D721Med (cell line): ENCODE measurements at regions not wholly inside any gene's neighbourhood (a gene's known extent, or its start where the extent isn't known, plus 50 kb on each side); places are given as distances from the start of the nearest gene placed in this dataset.

Experiments used
- DNase-seq: peaks from one replicate; pipeline ENCODE4 v3.0.0; 2011; ENCODE audit warnings: low spot score; ENCODE audit not compliant: insufficient read length
- FAIRE-seq: peaks from 2 replicates; lab custom pipeline; 2011; peaks lifted over from hg19 to GRCh38; lab: Jason Lieb, UNC
- TF ChIP-seq, protein P1 (sequence below): IDR thresholded peaks from 2 replicates; pipeline ENCODE4 v1.5.1; 2012; ENCODE audit warnings: mild to moderate bottlenecking, control low read depth; ENCODE audit not compliant: insufficient read depth; ENCODE audit errors: missing control alignments

DNA sequence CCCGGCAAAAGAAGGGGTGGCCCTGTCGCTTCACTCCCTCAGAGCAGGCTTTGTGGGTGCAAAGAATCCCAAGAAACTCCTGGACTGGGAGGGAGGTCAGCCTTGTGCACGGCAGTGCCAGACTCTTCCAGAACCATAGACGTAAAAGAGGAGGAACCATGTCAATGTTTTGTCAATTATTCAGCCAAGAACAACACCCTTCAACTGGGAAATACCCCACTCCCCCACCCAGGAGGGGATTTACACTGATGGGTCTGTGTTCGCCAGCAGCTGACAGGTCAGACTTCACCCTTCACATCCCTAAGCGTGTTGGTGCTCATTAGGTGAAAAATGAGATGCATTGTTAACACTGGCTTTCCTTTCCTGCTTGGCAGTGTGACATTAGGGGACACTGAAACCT is 116.8 kb upstream of the BMPER start:
- TF ChIP-seq, protein P1, sequence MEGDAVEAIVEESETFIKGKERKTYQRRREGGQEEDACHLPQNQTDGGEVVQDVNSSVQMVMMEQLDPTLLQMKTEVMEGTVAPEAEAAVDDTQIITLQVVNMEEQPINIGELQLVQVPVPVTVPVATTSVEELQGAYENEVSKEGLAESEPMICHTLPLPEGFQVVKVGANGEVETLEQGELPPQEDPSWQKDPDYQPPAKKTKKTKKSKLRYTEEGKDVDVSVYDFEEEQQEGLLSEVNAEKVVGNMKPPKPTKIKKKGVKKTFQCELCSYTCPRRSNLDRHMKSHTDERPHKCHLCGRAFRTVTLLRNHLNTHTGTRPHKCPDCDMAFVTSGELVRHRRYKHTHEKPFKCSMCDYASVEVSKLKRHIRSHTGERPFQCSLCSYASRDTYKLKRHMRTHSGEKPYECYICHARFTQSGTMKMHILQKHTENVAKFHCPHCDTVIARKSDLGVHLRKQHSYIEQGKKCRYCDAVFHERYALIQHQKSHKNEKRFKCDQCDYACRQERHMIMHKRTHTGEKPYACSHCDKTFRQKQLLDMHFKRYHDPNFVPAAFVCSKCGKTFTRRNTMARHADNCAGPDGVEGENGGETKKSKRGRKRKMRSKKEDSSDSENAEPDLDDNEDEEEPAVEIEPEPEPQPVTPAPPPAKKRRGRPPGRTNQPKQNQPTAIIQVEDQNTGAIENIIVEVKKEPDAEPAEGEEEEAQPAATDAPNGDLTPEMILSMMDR = no peak
- no peak for DNase-seq
- FAIRE-seq = no peak

DNA sequence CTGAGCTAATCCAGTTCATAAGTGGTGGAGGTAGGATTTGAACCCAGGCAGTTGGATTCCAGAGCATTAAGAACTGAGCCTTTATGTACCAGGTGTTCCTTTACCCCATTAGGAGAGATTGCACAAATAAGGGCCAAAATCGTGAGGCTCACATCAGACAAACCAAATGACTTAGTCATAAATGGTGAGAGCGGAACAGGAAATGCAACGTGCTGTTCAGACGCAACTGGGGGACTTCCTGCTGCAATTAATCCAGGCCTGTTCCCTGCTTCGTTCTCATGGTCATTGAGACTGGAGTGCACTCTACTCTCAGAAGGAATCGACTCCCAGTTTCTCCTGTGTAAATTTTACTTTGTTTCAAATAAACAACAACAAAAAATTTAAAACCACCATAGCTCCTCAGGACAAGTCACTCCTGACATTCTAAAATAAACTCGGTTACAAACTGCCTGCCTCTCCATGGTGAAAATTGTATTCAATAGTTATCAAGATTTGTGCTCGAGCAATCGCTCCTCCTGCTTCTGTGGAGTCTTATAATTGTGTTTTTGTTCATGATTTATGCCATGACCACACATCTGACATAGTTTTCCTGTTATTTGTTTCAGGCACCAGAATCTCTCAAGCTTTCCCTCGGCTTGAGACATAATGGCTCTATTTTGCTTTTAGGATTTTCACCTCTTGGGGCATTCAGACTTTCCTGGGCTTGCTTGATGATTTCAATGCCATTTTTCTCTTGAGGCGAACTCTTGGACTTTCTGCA is 115.3 kb upstream of the BMPER start:
- FAIRE-seq (no peak), DNase-seq (no peak)
- TF ChIP-seq, protein P1 = no peak

DNA sequence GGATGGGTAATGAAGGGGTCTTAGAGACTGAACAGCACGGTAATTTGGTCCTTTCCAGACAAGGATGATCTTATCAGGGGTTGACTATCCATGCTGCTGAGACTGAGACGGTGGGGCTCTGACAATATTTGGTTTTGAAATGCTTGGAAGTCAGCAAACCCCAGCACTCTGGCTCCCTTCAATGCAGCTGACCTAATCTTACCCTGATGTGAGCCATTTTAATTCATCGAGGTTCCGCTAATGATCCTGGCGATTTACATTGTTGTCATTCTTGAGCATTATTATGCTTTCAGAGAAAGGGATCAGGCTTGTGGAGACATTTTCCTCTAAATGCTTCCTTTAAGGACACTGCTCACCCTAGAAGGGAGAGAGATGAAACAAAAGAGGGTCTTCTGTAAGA is 114.6 kb upstream of the BMPER start:
- no peak for DNase-seq
- no peak for FAIRE-seq
- TF ChIP-seq, protein P1 = no peak

DNA sequence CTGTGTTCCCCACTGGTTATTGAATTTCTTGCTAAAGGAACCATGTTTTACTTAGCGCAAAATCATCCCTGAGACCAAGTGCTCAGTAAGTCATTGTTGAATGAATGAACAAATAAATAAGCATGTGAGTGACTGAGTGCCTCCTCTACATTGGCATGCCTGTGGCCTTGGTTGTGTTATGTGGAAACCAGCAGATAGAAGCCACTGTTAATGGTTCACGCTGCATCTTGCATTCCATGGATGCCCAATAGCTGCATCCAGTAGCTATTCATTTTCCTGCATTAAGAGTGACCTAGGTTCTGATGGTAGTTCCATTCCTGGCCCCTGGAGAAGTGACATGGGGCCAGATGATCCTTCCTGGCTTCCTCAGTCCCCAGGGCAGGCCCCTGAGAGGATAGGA is 113.3 kb upstream of the BMPER start:
- no peak for DNase-seq
- TF ChIP-seq, protein P1 = no peak
- FAIRE-seq = no peak

DNA sequence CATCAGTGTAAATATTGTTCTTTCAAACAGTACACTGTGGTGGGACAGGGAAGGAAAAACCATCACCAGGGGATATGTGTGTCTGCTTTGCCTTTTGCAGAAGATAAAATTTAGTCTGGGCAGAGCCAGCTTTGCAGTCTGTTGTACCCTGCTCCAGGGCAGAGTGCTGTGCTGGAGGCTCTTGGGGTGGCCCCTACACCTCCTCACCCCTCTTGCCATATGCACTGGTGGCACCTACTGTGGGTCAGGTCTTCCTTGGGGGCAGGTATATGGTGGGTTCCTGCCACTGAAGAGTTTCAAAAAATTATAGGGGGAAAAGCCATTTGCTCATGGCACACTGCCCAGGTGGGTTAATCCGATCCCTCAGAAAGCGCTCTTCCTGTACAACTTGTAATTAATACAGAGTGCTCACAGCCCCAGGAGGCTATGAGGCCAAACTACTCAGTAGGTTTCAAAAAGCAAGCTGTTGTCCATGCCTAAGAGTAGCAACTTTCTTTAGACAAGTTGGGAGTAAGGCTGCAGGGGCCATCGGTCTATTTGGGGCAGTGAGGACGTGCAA is 112.7 kb upstream of the BMPER start:
- TF ChIP-seq, protein P1 = no peak
- DNase-seq (no peak), FAIRE-seq (no peak)

DNA sequence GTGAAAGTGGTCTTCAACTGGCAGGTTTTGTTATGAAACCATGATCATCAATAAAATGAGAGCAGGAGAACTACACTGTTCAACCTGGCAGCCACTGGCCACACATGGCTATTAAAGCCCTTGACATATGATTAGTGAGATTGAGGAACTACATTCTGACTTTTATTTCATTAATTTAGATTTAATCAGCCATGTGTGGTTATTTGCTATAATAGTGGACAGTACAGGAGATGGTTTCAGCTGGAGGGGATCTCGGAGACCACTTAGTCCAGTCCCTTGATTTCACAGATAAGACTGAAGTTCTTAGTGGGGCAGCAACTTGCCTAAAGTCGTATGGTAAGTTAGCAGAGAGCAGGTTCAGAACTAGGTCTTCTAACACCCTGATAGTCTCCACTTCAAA is 111.7 kb upstream of the BMPER start:
- TF ChIP-seq, protein P1 = no peak
- FAIRE-seq = no peak
- DNase-seq = no peak

DNA sequence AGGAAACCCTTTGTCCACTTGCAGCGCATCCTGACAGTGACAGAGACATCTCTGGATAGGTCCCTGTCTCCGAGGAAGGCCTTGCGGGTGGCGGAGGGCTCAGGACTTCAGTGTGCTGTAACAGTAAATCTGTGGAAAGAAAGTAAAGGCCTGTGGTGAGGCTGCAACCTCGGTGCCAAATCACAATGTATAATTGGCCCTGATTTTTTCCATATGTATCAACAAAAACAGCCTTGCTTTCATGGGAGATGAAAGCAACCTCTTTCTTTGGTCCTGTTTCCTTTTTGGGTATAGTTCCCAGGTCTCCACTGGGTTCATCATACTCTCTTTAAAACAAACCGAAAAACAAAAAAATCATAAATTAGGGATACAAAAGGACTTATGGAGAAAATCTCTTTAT is 110.9 kb upstream of the BMPER start:
- TF ChIP-seq, protein P1 = no peak
- no peak for FAIRE-seq
- DNase-seq = no peak
